HFFc6 (cell line): ENCODE measurements at regions not wholly inside any gene's neighbourhood (a gene's known extent, or its start where the extent isn't known, plus 50 kb on each side); places are given as distances from the start of the nearest gene placed in this dataset.

Experiments
- DNase-seq: peaks from one replicate; pipeline ENCODE4 v3.0.0-alpha.2; 2018
- H3K27ac Mint-ChIP-seq: 2 replicates; pipeline ENCODE4 v1.8.0; 2020; ENCODE audit warnings: mild to moderate bottlenecking, mixed read lengths
- H3K27me3 Mint-ChIP-seq: 2 replicates; pipeline ENCODE4 v1.8.0; 2021; ENCODE audit warnings: mild to moderate bottlenecking, moderate library complexity, mixed read lengths; ENCODE audit not compliant: insufficient read depth
- H3K36me3 Mint-ChIP-seq: 2 replicates; pipeline ENCODE4 v1.8.0; 2021; ENCODE audit warnings: low read depth, mixed read lengths
- H3K4me1 Mint-ChIP-seq: 2 replicates; pipeline ENCODE4 v1.8.0; 2020; ENCODE audit warnings: low read depth, mixed read lengths
- H3K4me3 Mint-ChIP-seq: 2 replicates; pipeline ENCODE4 v1.8.0; 2020; ENCODE audit warnings: mild to moderate bottlenecking, moderate library complexity, mixed read lengths
- H3K9me3 Mint-ChIP-seq: 2 replicates; pipeline ENCODE4 v1.8.0; 2020; ENCODE audit warnings: mild to moderate bottlenecking, mixed read lengths
- CTCF ChIP-seq: fragments of 200-600 bp; sonication (generic); IDR thresholded peaks from 2 replicates; pipeline ENCODE4 v1.5.0; 2021; ENCODE audit warnings: antibody characterized with exemption, mild to moderate bottlenecking

GRCh38 chr3:106401666-106402490, 533.1 kb upstream of the CBLB start:
- no peak for TF ChIP-seq CTCF
- Mint-ChIP-seq H3K27ac (no peak overlapping the region), H3K4me1 (peaks cover 6% of the 10 kb centered on the region; the same call in 1 of the 2 replicates), H3K36me3 (no peaks in the 10 kb centered on the region), H3K4me3 (no peak overlapping the region), H3K27me3 (no peaks in the 10 kb centered on the region), H3K9me3 (no peaks in the 10 kb centered on the region)
- DNase-seq = peak; percentile 7

GRCh38 chr3:106403371-106404145, 534.7 kb upstream of the CBLB start:
- no peaks in the 10 kb centered on the region for H3K27me3 Mint-ChIP-seq
- H3K9me3 Mint-ChIP-seq = no peaks in the 10 kb centered on the region
- H3K4me1 Mint-ChIP-seq = peaks cover 6% of the 10 kb centered on the region; the same call in 1 of the 2 replicates
- no peak for DNase-seq
- H3K27ac Mint-ChIP-seq = no peak overlapping the region
- no peak overlapping the region for H3K4me3 Mint-ChIP-seq
- H3K36me3 Mint-ChIP-seq = no peaks in the 10 kb centered on the region
- no peak for TF ChIP-seq CTCF

GRCh38 chr3:106413683-106414082, 544.9 kb upstream of the CBLB start:
- Mint-ChIP-seq H3K4me1 (no peaks in the 10 kb centered on the region), H3K36me3 (peaks cover 5% of the 10 kb centered on the region), H3K9me3 (peaks cover 5% of the 10 kb centered on the region; the same call in 1 of the 2 replicates), H3K27ac (no peak overlapping the region), H3K4me3 (no peak overlapping the region), H3K27me3 (no peaks in the 10 kb centered on the region)
- TF ChIP-seq CTCF = no peak
- no peak for DNase-seq

GRCh38 chr3:106420628-106421027, 551.8 kb upstream of the CBLB start:
- no peak overlapping the region for H3K27ac Mint-ChIP-seq
- H3K4me3 Mint-ChIP-seq = no peak overlapping the region
- H3K4me1 Mint-ChIP-seq = peaks cover 43% of the 10 kb centered on the region
- TF ChIP-seq CTCF = no peak
- no peaks in the 10 kb centered on the region for H3K27me3 Mint-ChIP-seq
- DNase-seq = no peak
- no peaks in the 10 kb centered on the region for H3K36me3 Mint-ChIP-seq
- H3K9me3 Mint-ChIP-seq = no peaks in the 10 kb centered on the region

GRCh38 chr3:106421426-106421825, 552.6 kb upstream of the CBLB start:
- Mint-ChIP-seq H3K36me3 (peaks cover 4% of the 10 kb centered on the region; the same call in 1 of the 2 replicates), H3K4me1 (peaks cover 51% of the 10 kb centered on the region), H3K27me3 (no peaks in the 10 kb centered on the region), H3K9me3 (no peaks in the 10 kb centered on the region), H3K27ac (no peak overlapping the region), H3K4me3 (no peak overlapping the region)
- DNase-seq = no peak
- TF ChIP-seq CTCF = no peak
